ENCODE measurements at regions not wholly inside any gene's neighbourhood (a gene's known extent, or its start where the extent isn't known, plus 50 kb on each side); places are given as distances from the start of the nearest gene placed in this dataset.
A peak's percentile ranks its signal among the peaks of the same experiment; 100 is the strongest.

- no peak for TF ChIP-seq CTCF (IDR thresholded peaks at IDR 0.05; ENCODE audit: low read length, missing control alignments)
- H3K4me3 ChIP-seq (replicated peaks; ENCODE audit: low read depth, low read length): no peak overlapping the region
- no peak for DNase-seq (ENCODE audit: low read depth)
Measured at GRCh38 chr4:29551821-29552220, 1168.3 kb upstream of the PCDH7 start.

GRCh38 chr4:29553846-29554245, 1166.3 kb upstream of the PCDH7 start:
- no peak for TF ChIP-seq CTCF (IDR thresholded peaks at IDR 0.05; ENCODE audit: low read length, missing control alignments)
- peak; percentile 16 for DNase-seq (ENCODE audit: low read depth)
- no peak overlapping the region for H3K4me3 ChIP-seq (replicated peaks; ENCODE audit: low read depth, low read length)

GRCh38 chr4:29558789-29559188, 1161.4 kb upstream of the PCDH7 start:
- DNase-seq (ENCODE audit: low read depth): no peak
- no peak overlapping the region for H3K4me3 ChIP-seq (replicated peaks; ENCODE audit: low read depth, low read length)
- TF ChIP-seq CTCF (IDR thresholded peaks at IDR 0.05; ENCODE audit: low read length, missing control alignments): no peak

GRCh38 chr4:29559286-29559685, 1160.9 kb upstream of the PCDH7 start:
- H3K4me3 ChIP-seq (replicated peaks; ENCODE audit: low read depth, low read length): no peak overlapping the region
- no peak for DNase-seq (ENCODE audit: low read depth)
- TF ChIP-seq CTCF (IDR thresholded peaks at IDR 0.05; ENCODE audit: low read length, missing control alignments): no peak

- H3K4me3 ChIP-seq (replicated peaks; ENCODE audit: low read depth, low read length): no peak overlapping the region
- DNase-seq (ENCODE audit: low read depth): no peak
- TF ChIP-seq CTCF (IDR thresholded peaks at IDR 0.05; ENCODE audit: low read length, missing control alignments): no peak
Measured at GRCh38 chr4:29560452-29560851, 1159.7 kb upstream of the PCDH7 start.

- no peak for TF ChIP-seq CTCF (IDR thresholded peaks at IDR 0.05; ENCODE audit: low read length, missing control alignments)
- DNase-seq (ENCODE audit: low read depth): no peak
- H3K4me3 ChIP-seq (replicated peaks; ENCODE audit: low read depth, low read length): no peak overlapping the region
Measured at GRCh38 chr4:29565256-29565655, 1154.9 kb upstream of the PCDH7 start.

GRCh38 chr4:29566371-29566770, 1153.8 kb upstream of the PCDH7 start:
- no peak overlapping the region for H3K4me3 ChIP-seq (replicated peaks; ENCODE audit: low read depth, low read length)
- no peak for DNase-seq (ENCODE audit: low read depth)
- TF ChIP-seq CTCF (IDR thresholded peaks at IDR 0.05; ENCODE audit: low read length, missing control alignments): no peak
